OCI-LY3 (cell line): ENCODE measurements at regions not wholly inside any gene's neighbourhood (a gene's known extent, or its start where the extent isn't known, plus 50 kb on each side); places are given as distances from the start of the nearest gene placed in this dataset.

Source experiments
- EZH2phosphoT487 ChIP-seq: fragments of 200-600 bp; shearing (Covaris generic); IDR thresholded peaks from 2 replicates; pipeline ENCODE4 v1.6.1; 2018; ENCODE audit warnings: antibody characterized with exemption, mixed run types, low read depth
- TF ChIP-seq, protein P1 (sequence below): fragments of 200-600, 300-600 bp; sonication (generic); IDR thresholded peaks from 2 replicates; pipeline ENCODE4 v1.5.1; 2014; ENCODE audit warnings: antibody characterized with exemption, low read length, low read depth

DNA sequence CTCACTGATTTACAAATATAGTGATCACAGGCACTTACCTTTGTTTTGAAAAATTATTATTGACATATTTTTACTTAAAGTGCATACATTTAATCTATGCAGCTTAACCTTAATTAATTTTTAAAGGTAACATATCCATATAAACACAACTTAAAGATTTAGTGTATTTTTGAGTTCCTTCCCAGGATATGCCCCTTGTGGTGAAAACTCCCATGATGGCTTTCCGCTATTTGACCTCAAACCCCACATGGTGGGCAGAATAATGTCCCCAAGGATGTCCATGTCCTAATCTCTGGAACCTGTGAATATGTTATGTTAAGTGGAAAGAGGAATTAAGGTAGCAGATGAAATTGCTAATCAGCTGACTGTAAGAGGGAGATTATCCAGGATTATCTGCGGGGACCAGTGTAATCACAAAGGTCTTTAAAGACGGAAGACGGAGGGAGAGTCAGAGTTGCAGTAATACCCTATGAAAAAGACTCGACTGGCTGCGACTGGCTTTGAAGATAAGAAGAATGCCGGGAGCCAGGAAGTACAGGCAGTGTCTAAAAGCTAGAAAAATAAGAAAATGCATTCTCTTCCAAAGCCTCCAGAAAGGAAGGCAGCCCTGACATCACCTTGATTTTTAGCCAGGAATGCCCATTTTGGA is 193.9 kb downstream of the ICE1 start:
- TF ChIP-seq, protein P1, sequence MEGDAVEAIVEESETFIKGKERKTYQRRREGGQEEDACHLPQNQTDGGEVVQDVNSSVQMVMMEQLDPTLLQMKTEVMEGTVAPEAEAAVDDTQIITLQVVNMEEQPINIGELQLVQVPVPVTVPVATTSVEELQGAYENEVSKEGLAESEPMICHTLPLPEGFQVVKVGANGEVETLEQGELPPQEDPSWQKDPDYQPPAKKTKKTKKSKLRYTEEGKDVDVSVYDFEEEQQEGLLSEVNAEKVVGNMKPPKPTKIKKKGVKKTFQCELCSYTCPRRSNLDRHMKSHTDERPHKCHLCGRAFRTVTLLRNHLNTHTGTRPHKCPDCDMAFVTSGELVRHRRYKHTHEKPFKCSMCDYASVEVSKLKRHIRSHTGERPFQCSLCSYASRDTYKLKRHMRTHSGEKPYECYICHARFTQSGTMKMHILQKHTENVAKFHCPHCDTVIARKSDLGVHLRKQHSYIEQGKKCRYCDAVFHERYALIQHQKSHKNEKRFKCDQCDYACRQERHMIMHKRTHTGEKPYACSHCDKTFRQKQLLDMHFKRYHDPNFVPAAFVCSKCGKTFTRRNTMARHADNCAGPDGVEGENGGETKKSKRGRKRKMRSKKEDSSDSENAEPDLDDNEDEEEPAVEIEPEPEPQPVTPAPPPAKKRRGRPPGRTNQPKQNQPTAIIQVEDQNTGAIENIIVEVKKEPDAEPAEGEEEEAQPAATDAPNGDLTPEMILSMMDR = no peak
- TF ChIP-seq EZH2phosphoT487 = no peak
